SK-N-DZ (cell line): ENCODE measurements at regions not wholly inside any gene's neighbourhood (a gene's known extent, or its start where the extent isn't known, plus 50 kb on each side); places are given as distances from the start of the nearest gene placed in this dataset.

Experiments
- DNase-seq: peaks from one replicate; pipeline ENCODE4 v3.0.0-alpha.2; 2015; ENCODE audit warnings: low spot score

GRCh38 chr7:128167791-128168666 lies 73.0 kb upstream of the LEP start:
- DNase-seq = no peak

- no peak for DNase-seq
Measured at GRCh38 chr7:128168667-128169210, 72.3 kb upstream of the LEP start.

- no peak for DNase-seq
Measured at GRCh38 chr7:128170461-128170860, 70.6 kb upstream of the LEP start.

GRCh38 chr7:128171342-128171918 lies 69.6 kb upstream of the LEP start:
- no peak for DNase-seq

DNA sequence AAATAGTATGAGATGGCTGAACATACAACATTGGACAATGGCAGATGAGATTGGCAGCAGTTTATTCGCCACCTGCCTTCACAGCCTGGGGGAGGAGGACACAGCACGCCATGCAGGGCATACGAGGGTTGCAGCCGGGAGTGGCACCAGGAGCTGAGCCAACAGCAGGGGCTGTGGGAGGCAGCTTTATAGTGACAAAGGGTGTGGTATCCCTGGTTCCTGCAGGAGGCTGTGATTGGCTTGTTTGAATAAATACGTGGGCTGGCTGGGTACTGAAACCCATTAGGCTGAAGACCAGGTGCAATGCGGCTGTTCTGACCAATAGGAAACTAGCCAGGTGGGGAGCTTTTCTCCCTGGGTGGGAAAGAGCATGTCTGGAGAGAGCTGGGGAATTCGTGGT lies 68.9 kb upstream of the LEP start:
- no peak for DNase-seq

DNA sequence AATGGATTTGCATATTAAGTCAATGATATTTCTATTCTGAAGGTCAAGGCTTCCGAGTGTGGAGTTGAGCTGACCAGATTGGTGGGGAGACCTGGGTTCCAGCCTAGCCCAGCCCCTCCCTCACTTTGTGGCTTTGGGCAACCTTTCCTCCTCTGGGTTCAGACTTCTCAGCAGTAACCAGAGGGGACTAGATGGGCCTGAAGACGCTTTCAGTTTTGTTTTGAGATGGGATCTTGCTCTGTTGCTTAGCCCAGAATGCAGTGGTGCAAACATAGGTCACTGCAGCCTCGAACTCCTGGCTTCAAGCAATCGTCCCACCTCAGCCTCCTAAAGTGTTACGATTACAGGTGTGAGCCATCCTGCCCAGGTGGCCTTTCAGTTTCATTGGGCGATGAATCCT lies 68.1 kb upstream of the LEP start:
- DNase-seq = no peak

DNA sequence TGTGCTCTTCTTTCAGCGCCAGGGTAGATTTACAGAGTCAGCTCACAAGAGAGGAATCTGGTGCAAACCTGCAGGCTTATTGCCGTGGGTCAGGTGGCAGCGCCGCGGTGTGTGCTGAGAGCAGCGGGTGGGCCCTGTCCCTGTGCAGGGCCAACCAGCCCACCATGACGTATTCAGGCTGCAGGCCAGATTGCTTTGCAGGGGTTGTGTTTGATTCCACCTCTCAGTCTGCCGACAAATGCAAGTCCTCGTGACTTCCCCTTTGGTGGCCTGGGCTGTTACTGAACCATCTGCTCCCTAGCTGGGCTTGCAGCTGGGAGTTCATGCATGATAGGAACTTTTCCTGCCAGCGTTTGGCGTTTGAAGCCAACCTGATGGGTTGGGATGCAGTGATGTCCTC lies 66.7 kb upstream of the LEP start:
- no peak for DNase-seq

DNA sequence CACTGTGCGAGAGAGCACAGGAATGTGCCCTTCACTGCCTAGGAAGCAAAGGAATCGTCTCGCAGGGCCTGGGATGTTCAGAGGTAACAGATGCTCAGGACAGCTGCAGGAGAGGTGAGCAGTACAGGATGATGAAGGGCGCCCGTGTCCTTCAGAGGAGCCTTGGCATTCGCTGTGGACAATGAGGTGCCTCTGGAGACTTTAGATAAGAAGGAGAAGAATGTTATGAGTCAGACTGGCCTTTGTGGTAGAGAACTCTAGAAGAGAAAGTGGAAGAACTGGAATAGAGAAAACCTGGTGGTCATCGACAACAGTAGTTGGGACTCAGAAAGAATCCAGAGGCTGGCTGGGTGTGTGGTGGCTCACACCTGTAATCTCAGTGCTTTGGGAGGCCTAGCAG lies 64.4 kb upstream of the LEP start:
- no peak for DNase-seq

GRCh38 chr7:128177768-128178550 lies 63.1 kb upstream of the LEP start:
- DNase-seq = no peak

DNA sequence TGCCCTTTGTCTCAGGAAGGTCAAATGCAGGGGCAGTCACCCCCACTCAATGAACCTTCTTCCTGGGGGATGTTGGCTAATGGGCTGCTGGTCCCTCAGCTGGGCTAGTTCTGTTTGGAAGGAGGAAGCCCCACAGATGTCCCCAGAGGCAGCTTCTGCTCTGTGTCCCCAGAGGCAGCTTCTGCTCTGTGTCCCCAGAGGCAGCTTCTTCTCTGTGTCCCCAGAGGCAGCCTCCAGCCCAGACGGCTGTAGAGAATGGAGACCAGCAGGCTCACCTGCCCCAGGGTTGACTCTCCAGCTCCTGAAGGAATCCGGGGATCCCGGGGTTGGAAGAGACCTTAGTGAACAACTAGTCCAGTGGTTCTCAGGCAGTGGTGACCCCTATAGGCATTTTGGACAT lies 62.5 kb upstream of the LEP start:
- DNase-seq = no peak

GRCh38 chr7:128188396-128189230 lies 52.5 kb upstream of the LEP start:
- no peak for DNase-seq

- no peak for DNase-seq
Measured at GRCh38 chr7:128189231-128189930, 51.7 kb upstream of the LEP start.

DNA sequence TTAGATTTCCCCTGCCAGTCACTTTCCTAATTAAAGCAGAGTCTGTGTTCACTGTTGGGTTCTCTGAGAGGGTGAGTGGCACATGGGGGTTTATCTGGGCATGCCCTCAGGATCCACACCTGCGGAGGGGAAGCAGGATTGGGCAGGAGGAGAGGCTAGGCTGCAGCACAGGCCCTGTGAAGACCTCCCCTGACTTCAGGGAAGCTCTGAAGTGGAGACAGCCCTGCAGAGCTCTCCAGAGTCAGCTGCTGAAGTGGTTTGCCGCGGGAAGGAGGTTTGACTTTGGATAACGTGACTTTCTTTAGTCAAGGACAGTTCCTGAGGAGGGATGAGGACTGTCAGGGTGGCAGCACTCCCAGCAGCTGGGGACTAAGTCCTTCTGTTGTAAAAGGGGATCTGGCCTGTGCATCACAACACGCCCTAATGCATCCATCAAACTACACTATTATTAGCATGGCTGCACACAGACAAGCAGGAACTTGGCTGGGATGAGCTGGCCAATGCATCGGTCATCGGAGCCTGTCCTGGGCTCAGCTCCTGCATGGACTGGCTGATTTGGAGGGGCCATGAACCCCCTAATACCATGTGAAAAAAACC lies 50.9 kb upstream of the LEP start:
- DNase-seq = no peak

DNA sequence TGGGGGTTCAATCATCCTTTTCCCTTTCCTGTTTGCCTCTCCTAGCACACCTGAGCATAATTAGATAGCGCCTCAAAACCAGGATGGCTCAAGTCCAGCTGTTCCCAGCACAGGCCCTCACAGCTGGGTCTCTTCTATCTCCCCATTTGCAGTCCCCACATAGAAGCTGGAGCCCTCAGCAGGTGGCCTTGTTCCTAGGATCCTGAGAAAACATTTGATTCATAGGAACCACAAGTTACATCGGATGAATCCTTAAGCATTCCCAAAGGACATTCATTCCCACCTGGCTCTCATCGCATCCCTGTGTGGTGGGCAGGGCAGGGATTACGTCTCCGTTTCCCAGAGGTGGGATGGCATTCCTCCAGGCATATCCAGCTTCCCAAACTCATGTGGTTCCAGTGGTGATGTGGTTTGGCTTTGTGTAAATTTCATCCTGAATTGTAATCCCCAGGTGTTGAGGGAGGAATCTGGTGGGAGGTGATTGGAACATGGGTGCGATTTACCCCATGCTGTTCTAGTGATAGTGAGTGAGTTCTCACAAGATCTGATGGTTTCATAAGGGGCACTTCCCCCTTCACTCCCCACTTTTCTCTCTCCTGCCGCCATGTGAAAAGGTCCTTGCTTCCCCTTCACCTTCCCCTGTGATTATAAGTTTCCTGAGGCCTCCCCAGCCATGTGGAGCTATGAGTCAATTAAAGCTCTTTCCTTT lies 49.8 kb upstream of the LEP start:
- no peak for DNase-seq
